H9 (cell line): ENCODE measurements at regions not wholly inside any gene's neighbourhood (a gene's known extent, or its start where the extent isn't known, plus 50 kb on each side); places are given as distances from the start of the nearest gene placed in this dataset.

Experiments
- DNase-seq: peaks from one replicate; pipeline ENCODE4 v3.0.0-alpha.2; 2017
- H2AFZ ChIP-seq: one replicate; pipeline ENCODE4 v1.6.1; 2013; ENCODE audit warnings: mild to moderate bottlenecking, low read length, control low read depth, moderate library complexity
- H2AK5ac ChIP-seq: 2 replicates; pipeline ENCODE4 v1.6.1; 2013; ENCODE audit warnings: low read length, control low read depth, mixed read lengths; ENCODE audit not compliant: insufficient read length
- H2BK120ac ChIP-seq: one replicate; pipeline ENCODE4 v1.6.1; 2013; ENCODE audit warnings: low read depth, mild to moderate bottlenecking, low read length, control low read depth, inconsistent platforms; ENCODE audit not compliant: poor library complexity, severe bottlenecking
- H2BK12ac ChIP-seq: 2 replicates; pipeline ENCODE4 v1.6.1; 2013; ENCODE audit warnings: low read length, control low read depth, mixed read lengths, low read depth; ENCODE audit not compliant: insufficient read length
- H2BK15ac ChIP-seq: 2 replicates; pipeline ENCODE4 v1.6.1; 2013; ENCODE audit warnings: low read depth, low read length, control low read depth
- H2BK20ac ChIP-seq: one replicate; pipeline ENCODE4 v1.6.1; 2013; ENCODE audit warnings: low read depth, mild to moderate bottlenecking, low read length, control low read depth, inconsistent platforms; ENCODE audit not compliant: poor library complexity, severe bottlenecking
- H2BK5ac ChIP-seq: 2 replicates; pipeline ENCODE4 v1.6.1; 2013; ENCODE audit warnings: low read length, control low read depth, mixed read lengths; ENCODE audit not compliant: insufficient read length
- H3K14ac ChIP-seq: 2 replicates; pipeline ENCODE4 v1.6.1; 2013; ENCODE audit warnings: low read length, control low read depth; ENCODE audit not compliant: insufficient read depth
- H3K18ac ChIP-seq: 2 replicates; pipeline ENCODE4 v1.6.1; 2013; ENCODE audit warnings: low read depth, mild to moderate bottlenecking, mixed read lengths, low read length, control low read depth; ENCODE audit not compliant: insufficient read length
- H3K23ac ChIP-seq: 2 replicates; pipeline ENCODE4 v1.6.1; 2013; ENCODE audit warnings: low read length, control low read depth, mixed read lengths, low read depth; ENCODE audit not compliant: insufficient read length
- H3K23me2 ChIP-seq: 2 replicates; pipeline ENCODE4 v1.6.1; 2013; ENCODE audit warnings: low read depth, mild to moderate bottlenecking, mixed read lengths, low read length, control low read depth; ENCODE audit not compliant: insufficient read length, poor library complexity, severe bottlenecking
- H3K27ac ChIP-seq: 2 replicates; pipeline ENCODE4 v1.5.1; 2013; ENCODE audit warnings: low read length, control low read depth, mixed read lengths, low read depth; ENCODE audit not compliant: insufficient read length
- H3K27me3 ChIP-seq: 2 replicates; pipeline ENCODE4 v1.6.1; 2013; ENCODE audit warnings: low read length, control low read depth, inconsistent platforms; ENCODE audit not compliant: insufficient read depth
- H3K4ac ChIP-seq: 2 replicates; pipeline ENCODE4 v1.6.1; 2013; ENCODE audit warnings: low read depth, mild to moderate bottlenecking, control low read depth, inconsistent platforms, low read length, moderate library complexity
- H3K4me1 ChIP-seq: 2 replicates; pipeline ENCODE4 v1.6.1; 2013; ENCODE audit warnings: low read length, control low read depth, inconsistent platforms; ENCODE audit not compliant: insufficient read depth
- H3K4me2 ChIP-seq: 2 replicates; pipeline ENCODE4 v1.6.1; 2013; ENCODE audit warnings: low read length, control low read depth, mixed read lengths; ENCODE audit not compliant: insufficient read length, insufficient read depth
- H3K56ac ChIP-seq: 2 replicates; pipeline ENCODE4 v1.6.1; 2013; ENCODE audit warnings: low read depth, mild to moderate bottlenecking, mixed read lengths, low read length, control low read depth; ENCODE audit not compliant: insufficient read length
- H3K79me1 ChIP-seq: 2 replicates; pipeline ENCODE4 v1.6.1; 2013; ENCODE audit warnings: low read depth, mild to moderate bottlenecking, moderate library complexity, low read length, control low read depth, inconsistent platforms; ENCODE audit not compliant: insufficient read depth, poor library complexity, severe bottlenecking
- H3K79me2 ChIP-seq: 2 replicates; pipeline ENCODE4 v1.6.1; 2013; ENCODE audit warnings: low read length, control low read depth, inconsistent platforms; ENCODE audit not compliant: insufficient read depth
- H3K9ac ChIP-seq: 2 replicates; pipeline ENCODE4 v1.6.1; 2013; ENCODE audit warnings: low read length, control low read depth, mixed read lengths; ENCODE audit not compliant: insufficient read length; ENCODE audit errors: extremely low read depth
- H3K9me3 ChIP-seq: one replicate; pipeline ENCODE4 v1.6.1; 2013; ENCODE audit warnings: low read depth, low read length, inconsistent platforms; ENCODE audit not compliant: control insufficient read depth
- H3T11ph ChIP-seq: one replicate; pipeline ENCODE4 v1.6.1; 2013; ENCODE audit warnings: mild to moderate bottlenecking, low read length, control low read depth, inconsistent platforms
- H4K20me1 ChIP-seq: one replicate; pipeline ENCODE4 v1.6.1; 2013; ENCODE audit not compliant: control insufficient read depth, insufficient read length, insufficient read depth
- H4K5ac ChIP-seq: 2 replicates; pipeline ENCODE4 v1.6.1; 2013; ENCODE audit warnings: low read depth, mild to moderate bottlenecking, mixed read lengths, low read length, control low read depth; ENCODE audit not compliant: insufficient read length
- H4K8ac ChIP-seq: replicated peaks from 2 replicates; pipeline ENCODE4 v1.6.1; 2013; ENCODE audit warnings: low read length, control low read depth, mixed read lengths, low read depth; ENCODE audit not compliant: insufficient read length
- H4K91ac ChIP-seq: 2 replicates; pipeline ENCODE4 v1.6.1; 2013; ENCODE audit warnings: low read depth, mild to moderate bottlenecking, moderate library complexity, mixed read lengths, low read length, control low read depth; ENCODE audit not compliant: insufficient read length
- H3K27ac Mint-ChIP-seq, 3 experiments: 2 replicates in 2 of 3; 3 replicates in 1 of 3; pipeline ENCODE4 v1.8.0; 2020 to 2021; ENCODE audit warnings: mixed read lengths in 3 of 3, mild to moderate bottlenecking in 1 of 3, moderate library complexity in 1 of 3
- H3K27me3 Mint-ChIP-seq: 2 replicates; pipeline ENCODE4 v1.8.0; 2021; ENCODE audit warnings: low read depth, mild to moderate bottlenecking, moderate library complexity, mixed read lengths
- H3K36me3 Mint-ChIP-seq, 3 experiments: 2 replicates in 2 of 3; 3 replicates in 1 of 3; pipeline ENCODE4 v1.8.0; 2020 to 2021; ENCODE audit warnings: low read depth in 3 of 3, mixed read lengths in 3 of 3; ENCODE audit not compliant: insufficient read depth in 1 of 3
- H3K4me1 Mint-ChIP-seq, 2 experiments: 2 replicates each; pipeline ENCODE4 v1.8.0; 2020; ENCODE audit warnings: mixed read lengths in 2 of 2
- H3K4me3 Mint-ChIP-seq, 2 experiments: 2 replicates in 1 of 2; 3 replicates in 1 of 2; pipeline ENCODE4 v1.8.0; 2020 to 2021; ENCODE audit warnings: mild to moderate bottlenecking in 2 of 2, mixed read lengths in 2 of 2, moderate library complexity in 1 of 2
- H3K9me3 Mint-ChIP-seq, 2 experiments: 2 replicates in 1 of 2; 3 replicates in 1 of 2; pipeline ENCODE4 v1.8.0; 2020; ENCODE audit warnings: mild to moderate bottlenecking in 2 of 2, mixed read lengths in 2 of 2, moderate library complexity in 1 of 2
- CTCF ChIP-seq: fragments of 200-600 bp; sonication (generic); conservative IDR thresholded peaks from 3 replicates; pipeline ENCODE4 v1.8.0; 2021; ENCODE audit warnings: antibody characterized with exemption, mild to moderate bottlenecking
- WGBS: extraction: QIAGEN DNeasy Blood & Tissue Kit; methylation state at CpG from one replicate; pipeline ENCODE4 v1.1.7; 2013; ENCODE audit warnings: missing lambda C conversion rate, low lambda C conversion rate, mixed read lengths; ENCODE audit not compliant: insufficient read length; ENCODE audit errors: extremely low coverage; 5-methylcytosine and 5-hydroxymethylcytosine counted together

- H3K27ac Mint-ChIP-seq: peak overlapping the region in 1 of 3 experiments; percentile 7; a peak in 1 of 7 replicates
- H3K14ac ChIP-seq: no peak overlapping the region
- no peaks in the 10 kb centered on the region for H3K23me2 ChIP-seq
- no peak overlapping the region for H4K8ac ChIP-seq
- no peak overlapping the region for H2BK5ac ChIP-seq
- no peak overlapping the region for H2AK5ac ChIP-seq
- no peak overlapping the region for H3K4ac ChIP-seq
- H2AFZ ChIP-seq: no peak overlapping the region
- no peaks in the 10 kb centered on the region; a peak in 1 of 5 replicates for H3K9me3 Mint-ChIP-seq
- H3K18ac ChIP-seq: no peak overlapping the region
- H3K4me1 ChIP-seq: 0 out of 2 replicates have a peak, but pooled peaks cover 3% of the 10 kb centered on the region
- no CpG with 5 or more reads among the region's 2 CpGs for WGBS
- no peak overlapping the region for H2BK20ac ChIP-seq
- H3K79me1 ChIP-seq: no peaks in the 10 kb centered on the region
- no peak overlapping the region for H3K56ac ChIP-seq
- no peak overlapping the region for H3K23ac ChIP-seq
- H2BK15ac ChIP-seq: no peak overlapping the region
- H2BK12ac ChIP-seq: no peak overlapping the region
- H3K4me1 Mint-ChIP-seq: peaks cover 16 to 21% of the 10 kb centered on the region in 2 experiments
- H3K4me3 Mint-ChIP-seq: no peak overlapping the region
- H4K5ac ChIP-seq: no peak overlapping the region
- H3K27me3 Mint-ChIP-seq: peaks cover 6% of the 10 kb centered on the region
- no peaks in the 10 kb centered on the region for H3K9me3 ChIP-seq
- no peak for TF ChIP-seq CTCF
- no peak overlapping the region for H4K91ac ChIP-seq
- H3K36me3 Mint-ChIP-seq: 0 out of 7 replicates have a peak, but pooled peaks cover 0 to 7% (median 0%) of the 10 kb centered on the region in 3 experiments
- H3K27me3 ChIP-seq: no peaks in the 10 kb centered on the region
- H3K9ac ChIP-seq: no peak overlapping the region
- H3K79me2 ChIP-seq: no peaks in the 10 kb centered on the region
- no peaks in the 10 kb centered on the region for H4K20me1 ChIP-seq
- H3T11ph ChIP-seq: no peak overlapping the region
- no peak overlapping the region for H3K4me2 ChIP-seq
- no peak overlapping the region for H3K27ac ChIP-seq
- DNase-seq: no peak
- no peak overlapping the region for H2BK120ac ChIP-seq
Observed at GRCh38 chr10:117892681-117893220, 154.0 kb downstream of the RAB11FIP2 start.
